ENCODE measurements at regions not wholly inside any gene's neighbourhood (a gene's known extent, or its start where the extent isn't known, plus 50 kb on each side); places are given as distances from the start of the nearest gene placed in this dataset.

DNA sequence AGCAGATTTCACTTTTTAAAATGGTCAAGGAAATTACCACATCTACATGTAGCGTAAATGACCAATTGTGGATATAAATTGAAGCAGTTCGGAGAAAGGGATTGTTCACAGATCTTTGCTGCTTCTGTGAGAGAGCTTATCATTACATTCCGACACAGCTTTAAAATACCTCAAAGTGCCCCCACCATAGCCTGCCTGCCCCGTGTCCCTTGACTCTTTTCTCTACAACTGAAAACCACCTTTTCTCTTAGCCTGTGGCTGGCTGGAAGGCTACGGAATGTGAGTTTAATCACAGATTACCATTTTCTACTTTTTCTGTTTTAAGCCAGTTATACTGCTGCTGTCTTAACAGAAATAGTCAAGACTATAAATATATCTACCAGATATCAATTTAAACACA, 347.2 kb upstream of the MAP3K7 start:
- Histone ChIP-seq H3K4me2 (replicated peaks; ENCODE audit: extremely low read depth, low read length, poor library complexity, severe bottlenecking) (no peak overlapping the region), H3K4me1 (ENCODE audit: control insufficient read depth in 1 of 2, insufficient read depth in 2 of 2, low read length in 2 of 2) (no peaks in the 10 kb centered on the region), H3K9me3 (replicated peaks in 1 of 2; ENCODE audit: control insufficient read depth in 1 of 2, insufficient read depth in 1 of 2, low read length in 2 of 2) (no peaks in the 10 kb centered on the region), H2AFZ (ENCODE audit: insufficient read depth, low read depth, low read length, poor library complexity, severe bottlenecking) (no peak overlapping the region), H3K27me3 (ENCODE audit: control insufficient read depth in 2 of 2, insufficient read depth in 2 of 2, low read length in 2 of 2) (no peaks in the 10 kb centered on the region), H3K4me3 (replicated peaks in 1 of 3; ENCODE audit: low read depth in 2 of 3, low read length in 3 of 3) (no peak overlapping the region), H3K27ac (ENCODE audit: low read depth in 1 of 2, low read length in 2 of 2) (no peak overlapping the region), H3K36me3 (replicated peaks in 1 of 2; ENCODE audit: control insufficient read depth in 1 of 2, insufficient read depth in 2 of 2, low read length in 2 of 2) (no peaks in the 10 kb centered on the region), H4K20me1 (ENCODE audit: insufficient read depth, low read length) (no peaks in the 10 kb centered on the region), H3K9ac (ENCODE audit: insufficient read depth, low read length, poor library complexity, severe bottlenecking) (no peak overlapping the region), H3K79me2 (ENCODE audit: insufficient read depth, low read length) (no peaks in the 10 kb centered on the region)
- Mint-ChIP-seq H3K36me3 (no peaks in the 10 kb centered on the region), H3K4me1 (no peaks in the 10 kb centered on the region), H3K9me3 (no peaks in the 10 kb centered on the region), H3K27me3 (ENCODE audit: low read depth in 3 of 3) (peaks cover 3 to 6% (median 4%) of the 10 kb centered on the region in 3 donors), H3K4me3 (no peak overlapping the region), H3K27ac (no peak overlapping the region)
- no peak for TF ChIP-seq CTCF (IDR thresholded peaks at IDR 0.05)
- WGBS (ENCODE audit: insufficient coverage) = 83% methylated on average over 1 of the region's 5 CpGs
- DNase-seq = no peak
- intact Hi-C loops (cut with micrococcal nuclease) = no loop called here

DNA sequence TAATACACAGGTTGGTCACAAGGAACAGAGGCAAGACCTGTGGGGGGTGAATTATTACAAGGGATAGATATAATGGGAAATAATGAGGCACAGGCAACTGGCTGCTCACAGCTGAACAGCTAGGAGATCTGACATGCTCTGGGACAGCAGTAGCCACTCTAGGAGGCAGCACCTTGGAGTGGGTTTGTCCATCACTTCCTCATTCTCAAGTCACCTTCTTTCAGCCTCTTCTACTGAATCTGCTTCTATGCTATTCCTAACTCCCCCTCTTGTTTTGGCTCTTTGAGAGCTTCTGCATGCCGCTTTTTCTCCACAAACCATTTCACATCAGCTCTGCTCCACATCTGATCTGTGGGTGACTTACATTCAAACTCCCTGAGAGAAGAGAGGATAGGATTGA, 345.5 kb upstream of the MAP3K7 start:
- Mint-ChIP-seq H3K4me1 (no peaks in the 10 kb centered on the region), H3K9me3 (no peaks in the 10 kb centered on the region), H3K36me3 (no peaks in the 10 kb centered on the region), H3K27ac (no peak overlapping the region), H3K27me3 (ENCODE audit: low read depth in 3 of 3) (peaks cover 3 to 6% (median 4%) of the 10 kb centered on the region in 3 donors), H3K4me3 (no peak overlapping the region)
- Histone ChIP-seq H3K79me2 (ENCODE audit: insufficient read depth, low read length) (no peaks in the 10 kb centered on the region), H3K36me3 (replicated peaks in 1 of 2; ENCODE audit: control insufficient read depth in 1 of 2, insufficient read depth in 2 of 2, low read length in 2 of 2) (no peaks in the 10 kb centered on the region), H3K4me1 (ENCODE audit: control insufficient read depth in 1 of 2, insufficient read depth in 2 of 2, low read length in 2 of 2) (no peaks in the 10 kb centered on the region), H3K4me3 (replicated peaks in 1 of 3; ENCODE audit: low read depth in 2 of 3, low read length in 3 of 3) (no peak overlapping the region), H3K4me2 (replicated peaks; ENCODE audit: extremely low read depth, low read length, poor library complexity, severe bottlenecking) (no peak overlapping the region), H3K9ac (ENCODE audit: insufficient read depth, low read length, poor library complexity, severe bottlenecking) (no peak overlapping the region), H3K27ac (ENCODE audit: low read depth in 1 of 2, low read length in 2 of 2) (no peak overlapping the region), H4K20me1 (ENCODE audit: insufficient read depth, low read length) (no peaks in the 10 kb centered on the region), H3K9me3 (replicated peaks in 1 of 2; ENCODE audit: control insufficient read depth in 1 of 2, insufficient read depth in 1 of 2, low read length in 2 of 2) (no peaks in the 10 kb centered on the region), H3K27me3 (ENCODE audit: control insufficient read depth in 2 of 2, insufficient read depth in 2 of 2, low read length in 2 of 2) (no peaks in the 10 kb centered on the region), H2AFZ (ENCODE audit: insufficient read depth, low read depth, low read length, poor library complexity, severe bottlenecking) (no peak overlapping the region)
- DNase-seq = no peak
- TF ChIP-seq CTCF (IDR thresholded peaks at IDR 0.05) = no peak
- no CpG with 5 or more reads among the region's 1 CpG for WGBS (ENCODE audit: insufficient coverage)
- intact Hi-C loops (cut with micrococcal nuclease) = no loop called here
